ENCODE measurements at regions not wholly inside any gene's neighbourhood (a gene's known extent, or its start where the extent isn't known, plus 50 kb on each side); places are given as distances from the start of the nearest gene placed in this dataset.

DNA sequence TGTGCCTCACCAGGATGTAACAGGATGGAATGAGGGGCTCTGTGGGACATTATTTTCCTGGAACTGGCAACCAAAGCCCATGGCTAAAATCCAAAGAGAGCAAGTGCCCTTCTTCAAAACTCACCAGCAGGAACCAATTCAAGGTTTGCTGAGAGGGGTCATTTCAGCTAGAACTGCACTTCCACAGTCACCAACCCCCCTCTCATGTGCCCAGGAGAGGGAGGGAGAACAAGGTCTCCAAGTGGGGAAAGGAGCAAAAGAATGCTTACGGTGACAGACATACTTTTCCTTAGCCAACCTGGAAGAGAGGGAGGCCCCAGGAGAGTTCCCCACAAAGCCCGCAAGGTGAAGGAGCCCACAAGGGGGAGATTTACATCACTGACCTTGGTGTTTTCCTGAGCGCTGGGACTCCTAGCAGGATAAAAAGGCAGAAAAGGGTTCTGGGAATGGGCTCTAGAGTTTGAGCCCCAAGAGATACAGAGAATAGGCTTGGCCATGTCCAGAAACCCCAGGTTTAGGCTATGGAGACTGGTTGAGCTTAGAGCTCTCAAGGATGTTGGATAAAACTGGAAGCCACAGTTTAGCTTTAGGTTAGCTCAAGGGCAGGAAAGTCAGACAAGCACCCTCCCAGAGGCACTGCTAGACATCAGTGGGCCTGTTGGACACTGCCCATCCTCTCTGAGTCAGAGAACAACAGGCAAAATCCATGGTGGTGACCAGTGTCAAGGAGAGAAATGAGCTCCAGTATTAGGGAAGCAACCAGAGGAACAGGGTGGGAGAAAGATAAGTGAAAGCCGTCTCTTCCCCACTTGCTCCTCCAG lies 63.9 kb upstream of the GHITM start:
- DNase-seq, result no peak

- no peak for DNase-seq
These were observed 63.3 kb upstream of the GHITM start for GRCh38 chr10:84076047-84076388.

- no peak for DNase-seq
These were observed 62.6 kb upstream of the GHITM start for GRCh38 chr10:84076540-84077195.

DNA sequence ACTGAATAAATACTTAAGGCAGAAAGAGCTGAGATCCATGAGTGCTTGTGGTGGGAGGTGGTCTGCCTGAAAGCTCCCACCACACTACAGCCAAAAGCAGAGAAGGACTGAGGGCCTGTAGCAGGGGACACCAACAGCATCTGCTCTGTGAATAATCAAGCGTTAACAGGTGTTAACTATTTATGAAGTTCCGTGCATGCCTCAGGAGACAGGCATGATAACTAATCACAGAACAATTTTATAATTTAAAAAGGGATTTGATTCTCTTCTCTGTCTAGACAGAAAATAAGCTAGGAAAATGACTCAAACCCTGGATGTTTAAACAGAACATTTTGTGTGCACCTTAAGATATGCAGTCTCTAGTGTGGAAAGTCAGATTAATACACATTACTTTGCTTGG lies 61.5 kb upstream of the GHITM start:
- DNase-seq, result no peak

GRCh38 chr10:84078771-84079170 lies 60.5 kb upstream of the GHITM start:
- DNase-seq, result no peak

GRCh38 chr10:84084342-84084741 lies 55.0 kb upstream of the GHITM start:
- no peak for DNase-seq

GRCh38 chr10:84087202-84087601 lies 52.1 kb upstream of the GHITM start:
- no peak for DNase-seq

DNA sequence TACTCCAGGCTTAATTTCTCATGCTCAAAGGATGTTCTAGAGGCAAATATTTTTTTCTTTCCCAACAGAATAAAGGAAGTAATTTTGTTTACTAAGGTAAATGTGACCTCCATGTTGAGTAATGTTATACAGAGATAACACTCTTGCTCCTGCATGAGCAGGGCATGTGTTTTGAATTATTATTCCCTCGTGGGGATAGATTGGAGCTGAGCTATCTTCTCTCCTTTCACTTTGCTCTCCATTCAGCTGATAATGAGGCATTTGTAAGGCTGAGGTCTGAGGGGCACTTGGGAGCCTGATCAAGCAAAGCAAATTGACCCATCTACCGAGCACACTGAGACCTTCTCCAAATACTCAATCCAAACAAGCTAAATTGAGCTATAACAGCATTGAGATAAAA lies 50.7 kb upstream of the GHITM start:
- DNase-seq, result no peak

GRCh38 chr10:84089162-84089561 lies 50.1 kb upstream of the GHITM start:
- DNase-seq, result no peak

Measured in activated CD4-positive, CD25-positive, alpha-beta regulatory T cell (primary cell).